Progenitor cell of endocrine pancreas (in vitro differentiated cells): ENCODE measurements at regions not wholly inside any gene's neighbourhood (a gene's known extent, or its start where the extent isn't known, plus 50 kb on each side); places are given as distances from the start of the nearest gene placed in this dataset.

ENCODE experiments used
- DNase-seq: peaks from one replicate; pipeline ENCODE4 v3.0.0; 2021; ENCODE audit warnings: low spot score; ENCODE audit not compliant: unreplicated experiment
- H3K27ac Mint-ChIP-seq: 2 replicates; pipeline ENCODE4 v1.8.0; 2021; ENCODE audit warnings: mild to moderate bottlenecking, moderate library complexity, mixed read lengths
- H3K27me3 Mint-ChIP-seq: 2 replicates; pipeline ENCODE4 v1.8.0; 2021; ENCODE audit warnings: mixed read lengths
- H3K36me3 Mint-ChIP-seq: 2 replicates; pipeline ENCODE4 v1.8.0; 2022; ENCODE audit warnings: mixed read lengths; ENCODE audit not compliant: insufficient read depth
- H3K4me1 Mint-ChIP-seq: 2 replicates; pipeline ENCODE4 v1.8.0; 2021; ENCODE audit warnings: low read depth, mixed read lengths
- H3K4me3 Mint-ChIP-seq: 2 replicates; pipeline ENCODE4 v1.8.0; 2021; ENCODE audit warnings: low read depth, mild to moderate bottlenecking, moderate library complexity, mixed read lengths
- H3K9me3 Mint-ChIP-seq: 2 replicates; pipeline ENCODE4 v1.8.0; 2021; ENCODE audit warnings: low read depth, mixed read lengths
- TF ChIP-seq, protein P1 (sequence below): fragments of 200-600 bp; sonication (generic); IDR thresholded peaks from one replicate; pipeline ENCODE4 v1.5.0; 2021; ENCODE audit warnings: antibody characterized with exemption, mild to moderate bottlenecking; ENCODE audit not compliant: unreplicated experiment

DNA sequence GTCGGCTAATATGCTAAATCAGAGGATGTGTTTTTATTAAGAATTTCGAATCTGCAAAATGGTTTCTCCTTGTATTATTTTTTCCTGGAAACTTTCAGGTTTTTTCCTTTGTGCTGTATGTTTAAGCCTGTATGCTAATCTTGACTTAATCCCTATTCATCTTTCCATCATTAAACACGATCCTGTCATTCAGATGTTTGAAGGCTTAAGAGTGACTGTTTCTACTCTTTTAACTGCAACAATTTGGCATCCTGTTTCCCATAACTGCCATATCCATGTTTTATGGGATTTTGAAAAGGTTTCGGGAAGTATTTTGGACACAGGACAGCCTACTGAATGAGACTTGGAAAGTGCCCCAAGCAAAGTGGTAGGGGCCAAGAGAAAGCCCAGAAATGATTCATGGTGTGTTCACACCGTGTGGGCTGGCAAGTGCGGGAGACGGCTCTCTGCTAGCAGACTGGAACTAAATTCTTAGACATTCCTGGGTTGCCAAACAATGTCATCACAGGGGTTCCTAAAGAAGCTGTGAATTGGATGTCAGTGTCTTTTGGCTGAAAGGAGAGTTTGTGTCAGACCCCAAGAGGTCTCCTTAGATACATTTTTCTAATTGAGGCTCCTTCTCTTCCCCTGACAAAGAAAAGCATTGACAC, 125.4 kb upstream of the ADAMTS16 start:
- Mint-ChIP-seq H3K4me3 (no peak overlapping the region), H3K9me3 (no peaks in the 10 kb centered on the region), H3K27me3 (peaks cover 12% of the 10 kb centered on the region), H3K4me1 (no peaks in the 10 kb centered on the region), H3K36me3 (no peaks in the 10 kb centered on the region), H3K27ac (no peak overlapping the region)
- TF ChIP-seq, protein P1, sequence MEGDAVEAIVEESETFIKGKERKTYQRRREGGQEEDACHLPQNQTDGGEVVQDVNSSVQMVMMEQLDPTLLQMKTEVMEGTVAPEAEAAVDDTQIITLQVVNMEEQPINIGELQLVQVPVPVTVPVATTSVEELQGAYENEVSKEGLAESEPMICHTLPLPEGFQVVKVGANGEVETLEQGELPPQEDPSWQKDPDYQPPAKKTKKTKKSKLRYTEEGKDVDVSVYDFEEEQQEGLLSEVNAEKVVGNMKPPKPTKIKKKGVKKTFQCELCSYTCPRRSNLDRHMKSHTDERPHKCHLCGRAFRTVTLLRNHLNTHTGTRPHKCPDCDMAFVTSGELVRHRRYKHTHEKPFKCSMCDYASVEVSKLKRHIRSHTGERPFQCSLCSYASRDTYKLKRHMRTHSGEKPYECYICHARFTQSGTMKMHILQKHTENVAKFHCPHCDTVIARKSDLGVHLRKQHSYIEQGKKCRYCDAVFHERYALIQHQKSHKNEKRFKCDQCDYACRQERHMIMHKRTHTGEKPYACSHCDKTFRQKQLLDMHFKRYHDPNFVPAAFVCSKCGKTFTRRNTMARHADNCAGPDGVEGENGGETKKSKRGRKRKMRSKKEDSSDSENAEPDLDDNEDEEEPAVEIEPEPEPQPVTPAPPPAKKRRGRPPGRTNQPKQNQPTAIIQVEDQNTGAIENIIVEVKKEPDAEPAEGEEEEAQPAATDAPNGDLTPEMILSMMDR = no peak
- no peak for DNase-seq

DNA sequence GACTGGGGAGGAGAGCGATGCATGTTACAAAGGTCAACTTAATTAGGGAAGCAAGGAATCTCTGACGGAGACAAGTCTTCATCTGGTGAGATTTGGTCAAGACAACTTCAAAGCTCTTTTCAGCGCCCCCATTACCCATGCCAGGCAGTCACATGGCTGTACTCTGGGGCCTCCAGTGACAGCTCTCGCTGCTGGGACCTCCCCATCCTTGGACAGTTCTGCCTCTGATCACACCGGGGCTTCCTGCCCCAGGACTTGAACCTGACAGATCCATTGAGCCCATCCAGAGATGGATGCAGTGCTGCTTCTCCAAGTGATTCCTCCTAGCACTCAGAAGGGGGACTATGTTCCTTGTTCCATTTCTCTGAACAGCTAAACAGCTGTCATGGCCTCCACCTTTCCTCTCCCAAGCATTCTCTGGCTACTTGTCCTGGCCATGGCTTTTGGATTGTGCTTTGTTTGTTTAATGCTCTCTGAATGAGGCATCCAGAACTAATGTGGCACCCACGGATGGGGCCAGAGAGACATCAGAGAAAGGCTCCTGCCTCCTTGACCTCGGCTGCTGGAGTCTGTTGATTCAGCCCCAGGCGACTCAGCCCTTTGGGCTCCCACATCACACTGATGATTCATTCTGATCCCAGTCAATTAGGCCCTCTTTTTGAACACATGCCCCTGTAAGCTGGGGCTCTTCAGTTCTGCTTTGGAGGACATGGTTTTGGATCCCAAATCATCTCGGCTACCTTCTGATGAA, 122.1 kb upstream of the ADAMTS16 start:
- no peaks in the 10 kb centered on the region for H3K36me3 Mint-ChIP-seq
- H3K27ac Mint-ChIP-seq = no peak overlapping the region
- H3K4me1 Mint-ChIP-seq = no peaks in the 10 kb centered on the region
- H3K9me3 Mint-ChIP-seq = no peaks in the 10 kb centered on the region
- no peak overlapping the region for H3K4me3 Mint-ChIP-seq
- no peak for DNase-seq
- TF ChIP-seq, protein P1 = no peak
- H3K27me3 Mint-ChIP-seq = peaks cover 12% of the 10 kb centered on the region

DNA sequence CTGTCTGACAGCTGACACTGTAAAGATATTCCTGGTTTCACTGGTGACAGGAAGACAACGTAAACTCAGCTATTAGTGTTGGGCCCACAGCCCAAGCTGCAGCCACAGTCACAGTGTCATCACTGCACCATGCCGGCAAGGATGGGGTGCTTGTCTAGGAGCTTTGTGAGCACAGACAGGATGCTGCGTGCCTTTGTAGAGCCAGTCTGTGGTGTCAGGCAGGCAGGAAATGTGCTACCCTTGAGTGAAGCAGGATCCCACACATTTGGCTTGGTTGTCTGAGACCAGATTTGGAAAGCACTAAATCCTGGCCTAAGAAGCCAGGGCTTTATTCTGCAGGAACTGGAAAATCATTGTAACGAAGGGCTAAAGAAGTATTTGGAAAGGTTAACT, 121.6 kb upstream of the ADAMTS16 start:
- no peaks in the 10 kb centered on the region for H3K36me3 Mint-ChIP-seq
- H3K4me3 Mint-ChIP-seq = no peak overlapping the region
- no peaks in the 10 kb centered on the region for H3K4me1 Mint-ChIP-seq
- peaks cover 12% of the 10 kb centered on the region for H3K27me3 Mint-ChIP-seq
- DNase-seq = no peak
- TF ChIP-seq, protein P1 = no peak
- H3K27ac Mint-ChIP-seq = no peak overlapping the region
- H3K9me3 Mint-ChIP-seq = no peaks in the 10 kb centered on the region

DNA sequence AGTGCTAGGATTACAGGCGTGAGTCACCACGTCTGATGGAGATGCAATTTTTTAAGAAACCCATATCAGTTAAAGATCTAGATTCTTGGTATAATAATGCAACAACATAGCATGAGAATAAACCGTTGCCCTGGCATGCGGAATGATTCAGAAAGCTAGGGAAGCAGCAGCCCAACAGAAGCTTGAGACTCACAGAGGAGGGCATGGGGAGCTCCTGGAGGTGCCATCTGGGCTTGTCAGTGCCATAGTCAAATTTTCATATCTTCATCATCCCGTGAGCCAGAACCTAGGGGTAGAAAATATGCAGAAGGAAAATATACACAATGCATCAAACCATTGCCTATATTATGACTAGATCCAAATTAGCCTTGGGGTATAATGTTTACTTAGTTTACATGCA, 118.7 kb upstream of the ADAMTS16 start:
- peaks cover 2% of the 10 kb centered on the region for H3K27me3 Mint-ChIP-seq
- H3K27ac Mint-ChIP-seq = no peak overlapping the region
- H3K4me1 Mint-ChIP-seq = no peaks in the 10 kb centered on the region
- DNase-seq = no peak
- TF ChIP-seq, protein P1 = no peak
- no peak overlapping the region for H3K4me3 Mint-ChIP-seq
- H3K36me3 Mint-ChIP-seq = no peaks in the 10 kb centered on the region
- no peaks in the 10 kb centered on the region for H3K9me3 Mint-ChIP-seq

DNA sequence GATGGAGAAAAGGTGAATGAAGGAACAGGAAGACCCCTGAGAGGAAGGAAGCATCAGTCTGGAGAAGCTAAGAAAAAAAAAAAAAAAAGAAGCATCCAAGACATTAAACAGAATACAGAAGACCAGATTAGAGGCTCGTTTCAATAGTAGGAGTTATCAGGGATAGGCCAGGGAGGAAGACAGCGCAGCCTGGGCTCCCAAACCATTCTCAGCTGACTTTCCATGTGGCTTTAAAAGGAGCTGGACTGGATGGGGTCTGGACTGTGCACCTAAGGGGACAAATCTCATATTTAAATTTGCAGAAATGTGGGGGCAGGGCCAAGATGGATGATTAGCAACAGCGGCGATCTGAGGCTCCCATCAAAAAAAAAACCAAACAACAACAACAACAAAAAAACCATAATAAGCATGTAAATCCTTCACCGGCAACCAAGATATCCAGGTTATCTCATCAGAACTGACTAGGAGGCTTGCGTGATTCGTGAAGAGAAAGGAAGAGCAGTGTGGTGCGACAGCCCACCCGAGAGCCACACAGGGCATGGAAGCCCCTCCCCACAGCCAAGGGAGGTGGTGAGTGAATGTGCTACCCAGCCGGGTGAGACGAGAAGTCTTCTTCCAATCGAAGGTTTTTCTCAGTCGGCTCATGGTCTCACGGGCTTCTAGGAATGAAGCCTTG, 114.9 kb upstream of the ADAMTS16 start:
- no peaks in the 10 kb centered on the region for H3K4me1 Mint-ChIP-seq
- no peak overlapping the region for H3K4me3 Mint-ChIP-seq
- H3K27ac Mint-ChIP-seq = no peak overlapping the region
- H3K9me3 Mint-ChIP-seq = no peaks in the 10 kb centered on the region
- H3K27me3 Mint-ChIP-seq = no peaks in the 10 kb centered on the region
- no peak for DNase-seq
- TF ChIP-seq, protein P1 = no peak
- no peaks in the 10 kb centered on the region for H3K36me3 Mint-ChIP-seq
